Germinal center (tissue), 1 donor: ENCODE measurements at regions not wholly inside any gene's neighbourhood (a gene's known extent, or its start where the extent isn't known, plus 50 kb on each side); places are given as distances from the start of the nearest gene placed in this dataset.
"Not testable (repeated sequence)": the region's sequence is repeated elsewhere in the genome, so short reads cannot be mapped to it uniquely, and the experiment has no call there.

Source experiments
- DNase-seq: peaks from one replicate; pipeline ENCODE4 v3.0.0; 2012; ENCODE audit warnings: mixed read lengths, low spot score

GRCh38 chr6:156451088-156451487 lies 326.1 kb upstream of the ARID1B start:
- DNase-seq, result no peak

DNA sequence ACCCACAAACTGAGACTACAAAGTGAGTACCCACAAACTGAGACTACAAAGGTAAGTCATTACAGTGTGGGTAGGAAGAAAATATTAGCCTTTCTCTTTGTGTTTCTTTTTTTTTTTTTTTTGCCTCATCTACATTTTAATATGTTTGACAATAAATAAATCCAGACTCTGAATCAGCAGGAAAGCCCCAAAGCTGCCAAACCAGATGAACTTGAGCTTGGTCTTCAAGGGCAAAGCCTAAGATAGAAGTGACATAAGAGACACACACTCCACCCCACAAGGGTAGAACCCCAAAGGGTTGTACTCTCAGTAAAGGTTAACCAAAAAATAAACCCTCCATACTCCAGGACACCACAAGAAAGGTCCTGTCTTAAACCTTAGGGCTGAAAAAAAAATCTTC lies 326.8 kb upstream of the ARID1B start:
- DNase-seq, result no peak

- no peak for DNase-seq
Measured at GRCh38 chr6:156449569-156449968, 327.6 kb upstream of the ARID1B start.

- DNase-seq, result no peak
Measured at GRCh38 chr6:156449128-156449527, 328.1 kb upstream of the ARID1B start.

- DNase-seq, result no peak
Measured at GRCh38 chr6:156448579-156448978, 328.6 kb upstream of the ARID1B start.

- no peak for DNase-seq
Measured at GRCh38 chr6:156440688-156441087, 336.5 kb upstream of the ARID1B start.

DNA sequence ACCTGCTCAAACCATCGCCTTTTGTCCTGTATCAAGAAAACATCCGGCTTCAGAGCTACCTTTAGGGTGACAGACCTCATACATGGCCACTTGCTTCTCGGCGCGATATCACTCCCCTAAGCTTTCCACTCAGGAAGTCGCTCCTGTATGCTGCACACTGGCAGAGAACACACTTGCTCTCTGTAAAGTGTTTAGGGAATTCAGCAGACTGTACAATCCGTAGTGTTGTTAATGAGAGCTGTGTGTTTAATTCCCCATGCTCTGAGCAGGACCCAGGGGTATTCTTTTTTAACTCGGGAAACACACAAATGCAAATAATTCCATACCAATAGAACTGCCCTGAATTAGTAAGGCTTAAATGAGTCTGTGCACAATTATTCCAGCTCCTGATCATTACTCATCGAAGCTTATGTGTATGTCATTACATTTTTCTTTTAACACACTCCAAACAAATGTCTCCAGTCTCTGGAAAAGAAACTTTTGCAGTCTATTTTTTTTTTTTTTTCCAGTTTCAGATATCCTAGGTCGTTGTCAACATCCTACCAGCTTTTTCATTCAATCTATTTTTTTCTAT lies 338.7 kb upstream of the ARID1B start:
- no peak for DNase-seq

DNA sequence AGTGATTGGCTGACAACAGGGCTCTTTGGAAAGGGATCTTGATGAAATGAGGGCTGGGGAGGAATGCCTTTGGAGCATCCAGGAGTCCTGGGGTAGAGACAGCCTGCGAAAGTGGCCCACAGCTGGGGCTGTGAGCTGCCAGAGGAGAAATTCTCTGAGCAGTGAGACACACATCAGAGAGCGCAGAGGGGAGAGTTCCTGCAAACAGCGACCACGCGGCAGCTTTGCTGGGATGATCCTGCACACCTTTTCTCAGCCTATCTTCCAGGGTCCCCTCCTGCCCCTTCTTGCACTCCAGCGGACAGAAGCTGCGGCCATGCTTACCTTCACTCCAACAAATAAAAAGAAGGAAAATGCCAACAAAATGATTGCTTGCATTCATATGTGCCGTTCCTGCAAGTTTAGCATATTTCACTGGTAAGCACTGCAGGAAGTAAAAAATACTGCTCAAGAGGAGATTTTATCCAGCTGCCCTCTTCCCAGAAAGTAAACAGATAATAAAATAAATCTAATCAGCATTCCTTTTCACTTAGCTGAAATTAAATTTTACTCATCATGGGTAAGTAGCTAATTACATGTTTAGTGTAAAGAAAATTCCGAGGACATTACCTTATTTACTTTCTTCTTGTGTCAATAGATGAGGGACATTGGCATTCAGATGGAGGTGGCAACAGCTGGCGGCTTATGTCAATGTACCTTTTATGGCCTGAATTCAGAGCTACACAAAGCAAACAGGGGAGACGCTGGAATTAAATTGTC lies 339.9 kb upstream of the ARID1B start:
- no peak for DNase-seq

GRCh38 chr6:156434795-156435190 lies 342.4 kb upstream of the ARID1B start:
- DNase-seq, result no peak

GRCh38 chr6:156434049-156434794 lies 343.0 kb upstream of the ARID1B start:
- no peak for DNase-seq

DNA sequence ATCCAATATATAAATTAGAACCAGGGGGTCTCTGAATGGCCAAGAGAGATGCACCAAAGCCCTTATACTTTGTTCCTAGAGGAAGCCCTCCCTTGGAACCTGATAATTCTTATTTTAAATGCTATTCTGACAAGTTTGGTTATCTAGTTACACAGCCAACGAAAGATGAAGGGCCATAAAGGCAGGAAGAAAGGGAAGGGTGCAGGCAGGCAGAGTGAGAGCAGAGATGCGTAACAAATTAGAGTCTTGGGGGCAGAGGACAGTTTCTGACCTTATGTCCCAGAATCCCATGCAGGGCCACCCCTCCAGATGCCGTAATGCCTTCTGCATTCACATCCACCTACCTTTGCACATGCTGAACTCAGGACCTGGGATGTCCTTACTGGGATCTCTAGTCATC lies 344.6 kb upstream of the ARID1B start:
- no peak for DNase-seq

- DNase-seq, result no peak
Measured at GRCh38 chr6:156430386-156430785, 346.8 kb upstream of the ARID1B start.

- no peak for DNase-seq
Measured at GRCh38 chr6:156427345-156427744, 349.8 kb upstream of the ARID1B start.

DNA sequence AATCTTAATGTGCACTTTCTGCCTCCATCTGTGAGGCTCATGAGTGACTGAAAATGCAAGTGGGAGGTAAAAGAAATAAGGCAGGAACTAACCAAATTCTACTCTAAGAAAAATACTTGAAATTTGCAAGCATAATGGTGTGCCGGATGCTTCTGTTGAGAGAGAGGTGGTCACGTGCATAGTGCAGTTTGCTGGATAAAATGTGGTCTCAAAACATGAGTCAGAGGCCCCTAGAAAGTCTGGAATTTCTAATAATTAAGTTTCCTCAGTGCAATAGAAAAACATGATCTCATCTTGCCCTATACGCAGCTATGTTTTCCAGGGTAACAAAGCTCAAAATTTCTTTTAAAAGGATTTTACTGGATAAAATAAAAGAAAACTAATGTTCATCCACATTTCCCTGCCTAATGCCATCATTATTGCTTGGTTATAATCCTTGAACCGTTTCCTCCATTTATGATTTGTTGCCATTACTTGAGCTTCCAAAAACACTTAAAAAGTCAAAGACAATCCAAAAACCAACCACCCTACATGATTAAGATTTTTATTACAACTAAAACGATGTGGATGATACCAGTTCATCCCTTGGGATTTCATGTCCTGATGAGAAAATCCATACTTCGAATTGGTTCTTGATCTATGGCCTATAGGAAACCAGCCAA lies 351.7 kb upstream of the ARID1B start:
- no peak for DNase-seq

DNA sequence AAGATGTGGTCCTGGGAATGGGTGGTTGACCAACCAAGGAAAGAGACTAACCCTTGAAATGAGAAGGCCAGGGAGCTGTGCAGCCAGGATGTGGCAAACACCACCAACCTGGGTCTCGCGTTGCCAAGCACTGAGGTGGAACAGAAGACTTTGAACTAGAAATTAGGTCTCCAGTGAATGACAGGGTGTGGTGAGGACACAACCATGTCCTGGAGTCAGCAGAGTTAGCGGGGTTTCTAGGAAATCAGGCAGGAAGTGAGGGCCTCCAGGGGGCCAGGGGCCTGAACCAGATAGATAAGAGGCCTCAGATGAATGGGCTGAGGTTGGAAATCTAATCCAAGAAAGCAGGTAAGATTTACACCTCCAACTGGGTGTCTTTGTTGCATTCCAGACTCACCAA lies 353.3 kb upstream of the ARID1B start:
- no peak for DNase-seq

GRCh38 chr6:156423075-156423474 lies 354.1 kb upstream of the ARID1B start:
- no peak for DNase-seq

GRCh38 chr6:156421933-156422332 lies 355.2 kb upstream of the ARID1B start:
- DNase-seq, result no peak

DNA sequence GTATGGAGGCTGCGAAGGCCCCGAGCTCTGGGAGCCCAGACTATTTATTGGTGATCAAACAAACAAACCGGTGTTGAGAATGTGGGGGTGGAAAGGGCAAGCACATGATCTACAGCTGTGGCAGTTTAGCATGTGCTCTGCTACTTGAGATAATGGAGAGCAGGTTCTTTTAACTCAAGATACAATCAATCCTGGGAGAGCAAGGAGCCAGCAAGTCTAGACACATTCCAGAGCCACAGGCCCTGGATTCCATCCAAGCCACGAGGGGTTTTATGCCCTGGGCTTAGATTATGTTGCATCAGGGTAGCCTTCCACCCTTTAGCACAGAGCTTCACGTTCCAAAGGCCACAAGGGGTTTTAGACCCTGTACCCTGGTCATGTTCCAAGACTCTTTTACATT lies 355.9 kb upstream of the ARID1B start:
- DNase-seq, result not testable (repeated sequence)

- DNase-seq, result no peak
Measured at GRCh38 chr6:156420172-156420993, 356.8 kb upstream of the ARID1B start.

DNA sequence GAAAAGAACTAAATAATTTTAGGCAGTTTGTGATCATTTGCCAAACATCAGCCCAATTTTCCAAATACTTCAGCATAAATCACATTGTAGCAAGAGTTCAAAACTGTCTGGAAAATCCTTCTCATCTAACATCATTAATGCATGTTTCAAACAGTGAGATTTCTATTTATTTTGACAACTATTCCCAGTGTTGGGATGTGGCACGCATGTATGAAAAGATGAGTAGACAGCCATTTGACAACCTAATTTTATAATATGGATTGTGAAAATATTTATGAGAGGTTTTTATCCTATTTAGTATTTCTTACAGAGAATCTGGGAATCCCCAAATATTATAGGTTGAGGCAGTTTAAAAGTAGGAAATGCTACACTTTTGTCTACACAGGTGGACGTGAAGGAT lies 357.6 kb upstream of the ARID1B start:
- no peak for DNase-seq

- no peak for DNase-seq
Measured at GRCh38 chr6:156418253-156418652, 358.9 kb upstream of the ARID1B start.

GRCh38 chr6:156416391-156416790 lies 360.8 kb upstream of the ARID1B start:
- no peak for DNase-seq
